Fibroblast of villous mesenchyme (primary cell): ENCODE measurements at regions not wholly inside any gene's neighbourhood (a gene's known extent, or its start where the extent isn't known, plus 50 kb on each side); places are given as distances from the start of the nearest gene placed in this dataset.

ENCODE experiments used
- DNase-seq: peaks from one replicate; pipeline ENCODE4 v3.0.0-alpha.2; 2010; ENCODE audit warnings: low read depth
- H3K4me3 ChIP-seq: 2 replicates; pipeline ENCODE4 v1.5.1; 2011; ENCODE audit warnings: low read depth, mild to moderate bottlenecking, low read length
- CTCF ChIP-seq: IDR thresholded peaks from 2 replicates; pipeline ENCODE4 v1.5.1; 2012; ENCODE audit warnings: low read depth, mild to moderate bottlenecking, low read length; ENCODE audit not compliant: insufficient read depth

- peak; percentile 50 for DNase-seq
- H3K4me3 ChIP-seq: no peak overlapping the region
- TF ChIP-seq CTCF: no peak
Observed at GRCh38 chr1:201761178-201761577, 67.8 kb upstream of the IPO9 start.

- no peak for DNase-seq
- no peak overlapping the region for H3K4me3 ChIP-seq
Observed at GRCh38 chr1:201761871-201762270, 67.1 kb upstream of the IPO9 start.

GRCh38 chr1:201762381-201762780 lies 66.6 kb upstream of the IPO9 start:
- TF ChIP-seq CTCF: no peak
- no peak for DNase-seq
- no peak overlapping the region for H3K4me3 ChIP-seq

More at GRCh38 chr1:201761871-201762270, 67.1 kb upstream of the IPO9 start:
- TF ChIP-seq CTCF: no peak

- H3K4me3 ChIP-seq: no peak overlapping the region
- TF ChIP-seq CTCF: no peak
- peak; percentile 70 for DNase-seq
Observed at GRCh38 chr1:201763455-201764140, 65.4 kb upstream of the IPO9 start.

- no peak for DNase-seq
- no peak overlapping the region for H3K4me3 ChIP-seq
- TF ChIP-seq CTCF: no peak
Observed at GRCh38 chr1:201764166-201764565, 64.8 kb upstream of the IPO9 start.

- no peak for TF ChIP-seq CTCF
- H3K4me3 ChIP-seq: no peak overlapping the region
- no peak for DNase-seq
Observed at GRCh38 chr1:201764579-201764978, 64.4 kb upstream of the IPO9 start.

- peak; percentile 96 for DNase-seq
- H3K4me3 ChIP-seq: no peak overlapping the region
- TF ChIP-seq CTCF: no peak
Observed at GRCh38 chr1:201766131-201766866, 62.7 kb upstream of the IPO9 start.
